OCI-LY7 (cell line): ENCODE measurements at regions not wholly inside any gene's neighbourhood (a gene's known extent, or its start where the extent isn't known, plus 50 kb on each side); places are given as distances from the start of the nearest gene placed in this dataset.

Experiments used
- CTCF ChIP-seq: fragments of 200-600 bp; sonication (generic); conservative IDR thresholded peaks from 2 replicates; pipeline ENCODE4 v1.5.1; 2014; ENCODE audit warnings: mild to moderate bottlenecking, antibody characterized with exemption, low read length, moderate library complexity, mixed read lengths
- EZH2phosphoT487 ChIP-seq: fragments of 200-600 bp; sonication (generic); IDR thresholded peaks from 2 replicates; pipeline ENCODE4 v1.6.1; 2018; ENCODE audit warnings: low read depth, borderline replicate concordance, mild to moderate bottlenecking, mixed run types, antibody characterized with exemption, low read length, moderate library complexity, mixed read lengths

DNA sequence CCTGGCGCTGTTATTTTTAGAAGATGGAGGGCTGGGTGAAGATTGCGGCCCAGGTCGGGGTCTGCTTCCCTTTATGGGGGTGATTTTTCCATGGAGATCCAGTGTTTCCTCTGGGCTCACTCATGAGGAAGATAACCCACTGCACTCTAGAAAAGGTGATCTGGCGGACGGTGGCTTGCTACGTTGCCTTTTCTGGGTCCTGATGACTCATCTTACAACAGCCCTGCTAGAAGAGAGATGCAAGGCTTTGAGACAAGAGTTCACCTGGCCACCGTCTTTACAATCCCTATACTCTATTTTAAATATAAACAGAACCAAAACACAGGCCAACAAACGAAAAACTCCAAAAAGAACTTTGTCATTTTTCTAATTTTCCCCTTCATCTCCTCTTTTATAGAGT is 182.1 kb upstream of the EXOC2 start:
- TF ChIP-seq CTCF (no peak), EZH2phosphoT487 (no peak)
